Activated CD4-positive, CD25-positive, alpha-beta regulatory T cell treated with anti-CD3 and anti-CD28 coated beads, Interleukin-2, amount 50 U/mL, for 24 hours (primary cell): ENCODE measurements at regions not wholly inside any gene's neighbourhood (a gene's known extent, or its start where the extent isn't known, plus 50 kb on each side); places are given as distances from the start of the nearest gene placed in this dataset.
"Not testable (repeated sequence)": the region's sequence is repeated elsewhere in the genome, so short reads cannot be mapped to it uniquely, and the experiment has no call there.

Experiments
- ATAC-seq, 2 donors: fragments of 150-1000 bp; cut with Tn5 transposase; one replicate each; pipeline ENCODE4 v1.10.0; 2021; ENCODE audit warnings: mild to moderate bottlenecking in 1 of 2, moderate library complexity in 1 of 2

GRCh38 chr4:71081192-71081591 lies 87.7 kb downstream of the DCK start:
- ATAC-seq, result no peak

GRCh38 chr4:71093745-71094144 lies 100.3 kb downstream of the DCK start:
- ATAC-seq, result no peak

- no peak for ATAC-seq
Measured at GRCh38 chr4:71094201-71094600, 100.8 kb downstream of the DCK start.

- no peak for ATAC-seq
Measured at GRCh38 chr4:71095141-71095540, 101.7 kb downstream of the DCK start.

GRCh38 chr4:71095545-71095944 lies 102.1 kb downstream of the DCK start:
- peak; percentile 67 to 74 for ATAC-seq

- ATAC-seq, result no peak
Measured at GRCh38 chr4:71107726-71108125, 114.3 kb downstream of the DCK start.

- no peak for ATAC-seq
Measured at GRCh38 chr4:71110499-71110898, 117.0 kb downstream of the DCK start.

GRCh38 chr4:71111133-71111532 lies 117.7 kb downstream of the DCK start:
- not testable (repeated sequence) for ATAC-seq

GRCh38 chr4:71113294-71113693 lies 119.8 kb downstream of the DCK start:
- no peak for ATAC-seq

GRCh38 chr4:71120831-71121524 lies 127.5 kb downstream of the DCK start:
- no peak for ATAC-seq

- ATAC-seq, result no peak
Measured at GRCh38 chr4:71123951-71124350, 130.5 kb downstream of the DCK start.

GRCh38 chr4:71125137-71125536 lies 131.7 kb downstream of the DCK start:
- no peak for ATAC-seq

- ATAC-seq, result no peak
Measured at GRCh38 chr4:71126719-71127118, 133.3 kb downstream of the DCK start.

- ATAC-seq, result no peak
Measured at GRCh38 chr4:71130827-71131603, 137.6 kb downstream of the DCK start.

GRCh38 chr4:71132486-71132885 lies 139.0 kb downstream of the DCK start:
- ATAC-seq, result no peak

GRCh38 chr4:71133491-71133890 lies 140.0 kb downstream of the DCK start:
- ATAC-seq, result no peak

- no peak for ATAC-seq
Measured at GRCh38 chr4:71136071-71136470, 142.6 kb downstream of the DCK start.

GRCh38 chr4:71138007-71138615 lies 144.7 kb downstream of the DCK start:
- no peak for ATAC-seq

- no peak for ATAC-seq
Measured at GRCh38 chr4:71140563-71140962, 147.1 kb downstream of the DCK start.

GRCh38 chr4:71141125-71141524 lies 147.7 kb downstream of the DCK start:
- ATAC-seq, result no peak

- no peak for ATAC-seq
Measured at GRCh38 chr4:71147261-71147660, 153.8 kb downstream of the DCK start.

- no peak for ATAC-seq
Measured at GRCh38 chr4:71148545-71148944, 155.1 kb downstream of the DCK start.

GRCh38 chr4:71151054-71151453 lies 157.6 kb downstream of the DCK start:
- ATAC-seq, result no peak

- ATAC-seq, result no peak
Measured at GRCh38 chr4:71156616-71157015, 163.2 kb downstream of the DCK start.
